Skeletal muscle cell (primary cell): ENCODE measurements at regions not wholly inside any gene's neighbourhood (a gene's known extent, or its start where the extent isn't known, plus 50 kb on each side); places are given as distances from the start of the nearest gene placed in this dataset.

Source experiments
- DNase-seq: peaks from one replicate; pipeline ENCODE4 v3.0.0-alpha.2; 2010; ENCODE audit warnings: low read depth
- H3K4me3 ChIP-seq: 2 replicates; pipeline ENCODE4 v1.5.1; 2011; ENCODE audit warnings: low read depth, mild to moderate bottlenecking, control low read depth, low read length, moderate library complexity

- peak; percentile 31 for DNase-seq
- H3K4me3 ChIP-seq, result no peak overlapping the region
Observed at GRCh38 chr2:67840460-67841068, 222.2 kb downstream of the C1D start.

- no peak overlapping the region for H3K4me3 ChIP-seq
- no peak for DNase-seq
Observed at GRCh38 chr2:67841711-67842110, 221.1 kb downstream of the C1D start.

- no peak overlapping the region for H3K4me3 ChIP-seq
- DNase-seq, result no peak
Observed at GRCh38 chr2:67842375-67842959, 220.3 kb downstream of the C1D start.

GRCh38 chr2:67844024-67844540 lies 218.7 kb downstream of the C1D start:
- DNase-seq, result no peak

GRCh38 chr2:67845621-67846369 lies 217.0 kb downstream of the C1D start:
- no peak for DNase-seq
- H3K4me3 ChIP-seq, result no peak overlapping the region

More at GRCh38 chr2:67844024-67844540, 218.7 kb downstream of the C1D start:
- H3K4me3 ChIP-seq, result no peak overlapping the region

GRCh38 chr2:67846370-67847070 lies 216.3 kb downstream of the C1D start:
- DNase-seq, result peak; percentile 93
- no peak overlapping the region for H3K4me3 ChIP-seq

GRCh38 chr2:67848551-67849285 lies 214.1 kb downstream of the C1D start:
- DNase-seq, result no peak

GRCh38 chr2:67851016-67851415 lies 211.8 kb downstream of the C1D start:
- H3K4me3 ChIP-seq, result no peak overlapping the region
- DNase-seq, result no peak

More at GRCh38 chr2:67848551-67849285, 214.1 kb downstream of the C1D start:
- no peak overlapping the region for H3K4me3 ChIP-seq

- DNase-seq, result no peak
- no peak overlapping the region for H3K4me3 ChIP-seq
Observed at GRCh38 chr2:67851956-67852824, 210.6 kb downstream of the C1D start.

- H3K4me3 ChIP-seq, result no peak overlapping the region
- DNase-seq, result no peak
Observed at GRCh38 chr2:67854103-67854743, 208.6 kb downstream of the C1D start.

GRCh38 chr2:67854798-67855197 lies 208.0 kb downstream of the C1D start:
- no peak for DNase-seq
- H3K4me3 ChIP-seq, result no peak overlapping the region

GRCh38 chr2:67856866-67857265 lies 205.9 kb downstream of the C1D start:
- DNase-seq, result no peak

GRCh38 chr2:67857836-67858235 lies 205.0 kb downstream of the C1D start:
- no peak for DNase-seq
- H3K4me3 ChIP-seq, result no peak overlapping the region

More at GRCh38 chr2:67856866-67857265, 205.9 kb downstream of the C1D start:
- no peak overlapping the region for H3K4me3 ChIP-seq

- no peak for DNase-seq
- no peak overlapping the region for H3K4me3 ChIP-seq
Observed at GRCh38 chr2:67858886-67859285, 203.9 kb downstream of the C1D start.

- no peak for DNase-seq
- no peak overlapping the region for H3K4me3 ChIP-seq
Observed at GRCh38 chr2:67865917-67866316, 196.9 kb downstream of the C1D start.

- DNase-seq, result no peak
Observed at GRCh38 chr2:67867735-67868134, 195.1 kb downstream of the C1D start.

GRCh38 chr2:67871686-67872412 lies 191.0 kb downstream of the C1D start:
- peak; percentile 77 for DNase-seq

More at GRCh38 chr2:67867735-67868134, 195.1 kb downstream of the C1D start:
- no peak overlapping the region for H3K4me3 ChIP-seq

More at GRCh38 chr2:67871686-67872412, 191.0 kb downstream of the C1D start:
- no peak overlapping the region for H3K4me3 ChIP-seq
